NB4 (cell line): ENCODE measurements at regions not wholly inside any gene's neighbourhood (a gene's known extent, or its start where the extent isn't known, plus 50 kb on each side); places are given as distances from the start of the nearest gene placed in this dataset.
A peak's percentile ranks its signal among the peaks of the same experiment; 100 is the strongest.
"Not testable (repeated sequence)": the region's sequence is repeated elsewhere in the genome, so short reads cannot be mapped to it uniquely, and the experiment has no call there.

Experiments used
- DNase-seq: peaks from one replicate; pipeline ENCODE4 v3.0.0; 2010; ENCODE audit warnings: low read depth
- H3K4me3 ChIP-seq: one replicate; pipeline ENCODE4 v1.5.1; 2011; ENCODE audit warnings: mild to moderate bottlenecking, low read depth, low read length, moderate library complexity
- MYC ChIP-seq: IDR thresholded peaks from 2 replicates; pipeline ENCODE4 v1.6.1; 2011; ENCODE audit warnings: low read depth, low read length
- POLR2A ChIP-seq: IDR thresholded peaks from 2 replicates; pipeline ENCODE4 v1.6.1; 2011; ENCODE audit warnings: mild to moderate bottlenecking; ENCODE audit not compliant: insufficient read length; ENCODE audit errors: extremely low read depth
- TF ChIP-seq, protein P1 (sequence below): IDR thresholded peaks from one replicate; pipeline ENCODE4 v1.5.1; 2012; ENCODE audit warnings: low read depth, low read length
- TF ChIP-seq, protein P2 (sequence below): IDR thresholded peaks from 2 replicates; pipeline ENCODE4 v1.6.1; 2011; ENCODE audit warnings: low read depth, low read length

DNA sequence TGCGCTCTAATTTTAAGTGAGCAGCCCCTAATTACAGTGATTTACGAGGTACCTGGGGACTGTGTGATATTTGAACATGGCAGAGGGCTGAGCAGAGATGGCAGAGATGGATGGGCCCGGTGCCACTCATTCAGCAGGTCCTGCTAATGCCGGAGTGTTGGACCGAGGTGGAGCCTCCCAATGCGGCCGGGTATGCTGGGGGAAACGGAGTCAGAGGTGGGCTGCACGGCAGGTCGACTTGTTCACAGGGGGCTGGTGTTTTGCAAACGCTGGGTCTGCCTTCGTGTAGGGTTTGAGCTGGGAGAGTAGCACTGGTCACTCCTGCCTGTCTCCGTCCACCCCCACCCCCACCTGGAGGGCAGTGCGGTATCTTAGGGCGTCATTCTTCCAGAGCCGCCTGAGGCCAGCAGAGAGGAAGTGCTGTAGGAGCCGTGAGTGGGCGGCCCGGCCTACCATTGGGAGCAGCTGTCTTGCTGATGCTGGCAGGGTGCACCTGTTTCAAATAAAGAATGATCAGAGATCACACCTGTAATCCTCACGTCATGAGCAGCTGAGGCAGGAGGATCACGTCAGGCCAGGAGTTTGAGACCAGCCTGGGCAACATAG is 122.6 kb downstream of the IGLL1 start:
- TF ChIP-seq, protein P1, sequence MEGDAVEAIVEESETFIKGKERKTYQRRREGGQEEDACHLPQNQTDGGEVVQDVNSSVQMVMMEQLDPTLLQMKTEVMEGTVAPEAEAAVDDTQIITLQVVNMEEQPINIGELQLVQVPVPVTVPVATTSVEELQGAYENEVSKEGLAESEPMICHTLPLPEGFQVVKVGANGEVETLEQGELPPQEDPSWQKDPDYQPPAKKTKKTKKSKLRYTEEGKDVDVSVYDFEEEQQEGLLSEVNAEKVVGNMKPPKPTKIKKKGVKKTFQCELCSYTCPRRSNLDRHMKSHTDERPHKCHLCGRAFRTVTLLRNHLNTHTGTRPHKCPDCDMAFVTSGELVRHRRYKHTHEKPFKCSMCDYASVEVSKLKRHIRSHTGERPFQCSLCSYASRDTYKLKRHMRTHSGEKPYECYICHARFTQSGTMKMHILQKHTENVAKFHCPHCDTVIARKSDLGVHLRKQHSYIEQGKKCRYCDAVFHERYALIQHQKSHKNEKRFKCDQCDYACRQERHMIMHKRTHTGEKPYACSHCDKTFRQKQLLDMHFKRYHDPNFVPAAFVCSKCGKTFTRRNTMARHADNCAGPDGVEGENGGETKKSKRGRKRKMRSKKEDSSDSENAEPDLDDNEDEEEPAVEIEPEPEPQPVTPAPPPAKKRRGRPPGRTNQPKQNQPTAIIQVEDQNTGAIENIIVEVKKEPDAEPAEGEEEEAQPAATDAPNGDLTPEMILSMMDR, result no peak
- TF ChIP-seq MYC (no peak), POLR2A (no peak)
- TF ChIP-seq, protein P2, sequence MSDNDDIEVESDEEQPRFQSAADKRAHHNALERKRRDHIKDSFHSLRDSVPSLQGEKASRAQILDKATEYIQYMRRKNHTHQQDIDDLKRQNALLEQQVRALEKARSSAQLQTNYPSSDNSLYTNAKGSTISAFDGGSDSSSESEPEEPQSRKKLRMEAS, result no peak
- H3K4me3 ChIP-seq, result no peak overlapping the region
- DNase-seq, result peak; percentile 18

DNA sequence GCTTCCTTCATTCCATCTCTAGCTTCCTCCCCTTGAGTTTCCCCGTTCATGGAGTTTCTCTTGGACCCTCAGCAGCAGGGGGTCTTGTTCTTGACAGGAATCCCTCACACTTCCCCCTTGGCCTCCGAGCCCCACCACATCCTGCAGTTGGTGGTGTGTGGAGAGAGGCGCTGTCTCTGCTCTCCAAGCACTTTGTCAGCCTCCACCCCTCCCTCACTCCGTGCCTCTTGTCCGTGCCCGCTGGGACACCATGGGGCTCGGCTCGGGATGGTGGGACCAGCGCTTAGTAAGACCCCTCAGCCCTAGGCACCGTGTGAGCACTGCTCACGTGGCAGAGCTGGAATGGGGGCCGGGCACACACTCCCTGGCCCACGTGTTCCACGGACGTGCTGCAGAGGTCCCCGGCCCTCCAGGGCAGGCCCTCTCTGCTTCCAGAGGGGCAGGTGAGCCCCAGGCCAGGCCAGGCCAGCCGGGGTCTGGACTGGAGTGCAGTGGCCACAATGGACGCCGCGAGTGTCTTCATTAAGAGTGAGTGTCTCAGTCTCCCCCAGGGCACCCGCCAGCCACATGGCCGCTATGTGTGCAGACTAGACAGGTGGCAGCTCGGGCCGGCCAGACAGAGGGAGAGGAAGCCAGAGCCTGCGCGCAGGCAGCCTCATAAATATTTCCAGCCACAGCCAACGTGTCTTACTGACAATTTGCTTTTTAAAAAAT is 123.3 kb downstream of the IGLL1 start:
- DNase-seq, result peak; percentile 59
- TF ChIP-seq, protein P2, result 0 out of 2 replicates have a peak, but pooled peaks have one; percentile 23
- not testable (repeated sequence) for H3K4me3 ChIP-seq

DNA sequence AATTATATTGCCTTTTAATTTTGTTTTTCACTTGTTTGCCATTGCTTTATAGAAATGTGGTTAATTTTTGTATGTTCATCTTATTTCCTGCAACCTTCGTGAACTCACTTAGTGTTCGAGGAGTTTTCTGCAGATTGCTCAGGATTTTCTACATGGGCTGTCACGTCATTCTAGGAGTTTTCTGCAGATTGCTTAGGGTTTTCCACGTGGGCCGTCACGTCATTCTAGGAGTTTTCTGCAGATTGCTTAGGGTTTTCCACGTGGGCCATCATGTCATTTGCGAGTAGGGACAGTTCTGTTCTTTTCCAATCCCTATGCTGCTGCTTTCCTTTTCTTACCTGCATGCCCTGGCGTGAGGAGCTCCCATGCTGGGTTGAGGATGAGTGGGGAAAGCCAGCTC is 125.7 kb downstream of the IGLL1 start:
- DNase-seq, H3K4me3 ChIP-seq: not testable (repeated sequence)

DNA sequence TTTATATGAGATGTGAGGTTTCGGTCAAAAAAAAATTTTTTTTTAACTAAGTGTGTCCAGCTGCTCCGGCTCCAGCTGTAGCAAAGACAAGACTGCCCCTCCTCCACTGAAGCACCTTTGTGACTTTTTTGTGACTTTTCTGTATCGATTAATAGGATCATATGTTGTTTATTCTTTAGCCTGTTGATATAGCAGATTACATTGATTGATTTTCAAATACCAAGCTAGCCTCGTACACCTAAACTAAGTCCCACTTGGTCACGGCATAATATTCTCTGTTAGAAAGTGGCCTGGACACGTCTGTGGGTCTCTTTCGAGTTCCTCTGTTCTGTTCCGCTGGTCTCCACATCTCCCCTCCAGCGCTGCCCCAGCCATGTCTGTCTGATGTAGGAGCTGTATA is 126.8 kb downstream of the IGLL1 start:
- H3K4me3 ChIP-seq, result no peak overlapping the region
- DNase-seq, result no peak
- TF ChIP-seq, protein P2, result no peak
- TF ChIP-seq POLR2A (no peak), MYC (no peak)
- TF ChIP-seq, protein P1, result no peak

DNA sequence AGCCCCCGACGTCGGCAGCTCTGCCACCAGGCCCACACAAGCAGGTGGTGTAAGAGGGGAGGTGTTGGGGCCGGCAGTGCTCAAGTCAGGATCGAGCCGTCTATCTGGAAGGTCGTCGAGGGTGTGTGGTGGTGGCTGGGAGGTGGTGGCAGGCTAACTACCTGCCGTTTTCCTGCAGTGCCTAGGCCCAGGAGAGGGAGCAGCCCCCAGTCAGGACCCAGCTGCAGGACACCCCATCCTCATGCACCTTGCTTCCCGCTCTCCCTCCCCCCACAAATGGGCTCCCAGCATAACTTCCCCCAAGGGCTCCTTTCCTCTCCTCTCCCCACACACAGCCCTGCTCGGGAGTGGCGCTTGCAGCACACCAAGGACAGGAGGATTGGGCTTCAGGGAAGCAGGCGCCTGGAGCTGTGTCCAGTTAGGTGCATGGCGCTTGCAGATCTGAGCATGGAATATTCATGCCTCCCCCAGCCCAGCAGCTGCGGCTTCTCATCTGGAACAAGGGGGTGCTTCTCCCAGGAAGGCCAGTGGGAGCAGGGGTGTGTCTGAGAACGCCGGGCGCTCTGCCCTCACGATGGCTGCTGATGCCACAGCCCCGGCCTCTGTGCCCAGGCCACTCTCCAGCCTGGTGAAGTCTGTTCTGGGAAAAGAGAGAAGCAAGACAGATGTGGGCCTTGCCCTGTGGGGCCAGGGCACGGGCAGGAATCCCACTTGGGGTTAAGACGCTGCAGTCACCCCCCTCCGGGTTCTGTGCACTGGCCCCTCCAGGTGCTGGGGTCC is 127.7 kb downstream of the IGLL1 start:
- H3K4me3 ChIP-seq, result no peak overlapping the region
- no peak for TF ChIP-seq MYC
- no peak for TF ChIP-seq POLR2A
- TF ChIP-seq, protein P2, result no peak
- TF ChIP-seq, protein P1, result no peak
- DNase-seq, result no peak

DNA sequence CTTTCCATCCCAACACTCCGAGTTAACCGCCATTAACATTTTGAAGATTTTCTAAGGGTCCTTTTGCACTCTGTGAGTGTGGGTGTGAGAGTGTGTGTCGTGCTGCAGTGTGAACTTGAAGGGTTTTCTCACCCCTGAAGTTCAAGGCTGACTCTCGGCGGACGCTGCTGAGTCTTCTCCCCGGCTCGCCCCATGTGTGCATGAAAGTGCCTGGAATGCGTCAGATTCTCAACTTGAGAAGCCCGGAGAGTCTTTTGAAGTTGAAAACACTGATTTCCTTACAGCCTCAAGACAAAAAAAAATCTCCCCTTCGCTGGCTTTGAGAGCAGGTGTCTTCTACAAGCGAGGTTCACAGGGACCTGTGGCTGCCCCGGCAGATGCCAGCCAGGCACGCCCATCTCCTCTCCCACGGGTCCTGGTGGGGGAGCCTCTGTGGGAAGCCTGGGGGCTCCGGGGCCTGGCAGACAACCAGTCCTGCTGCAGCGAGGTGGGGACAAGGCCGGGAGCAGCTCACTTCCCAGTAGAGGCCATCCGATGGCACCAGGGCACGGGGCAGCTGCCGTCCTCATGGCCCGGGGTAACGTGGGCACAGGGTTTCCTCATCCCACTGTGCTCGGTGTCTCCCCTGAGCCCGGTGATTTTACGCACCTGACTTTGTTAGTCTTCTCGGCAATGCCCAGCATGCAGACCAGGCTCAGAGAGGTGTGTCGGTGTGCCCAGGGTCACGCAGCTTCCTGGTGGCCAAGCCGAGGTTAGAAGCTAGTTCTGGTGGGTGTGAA is 128.4 kb downstream of the IGLL1 start:
- not testable (repeated sequence) for H3K4me3 ChIP-seq, DNase-seq

DNA sequence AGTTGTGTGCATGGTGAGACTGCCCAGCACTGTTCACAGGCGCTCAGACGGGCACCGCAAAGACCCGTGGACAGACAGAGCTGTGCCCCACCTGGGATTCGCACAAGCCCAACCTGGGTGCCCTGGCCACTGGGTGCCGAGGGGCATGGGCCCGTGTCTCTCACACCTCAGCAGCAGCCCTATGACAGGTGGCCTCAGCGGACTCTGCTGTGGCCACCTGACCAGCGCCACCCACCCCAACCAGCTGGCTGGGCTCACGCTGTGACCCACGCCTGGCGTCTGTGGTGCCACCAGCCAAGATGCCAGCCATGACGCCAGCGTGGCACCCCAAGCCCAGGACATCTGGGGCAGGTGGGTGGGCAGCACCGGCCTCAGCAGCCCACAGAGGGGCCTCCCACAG is 129.3 kb downstream of the IGLL1 start:
- not testable (repeated sequence) for DNase-seq, H3K4me3 ChIP-seq
